ENCODE measurements at regions not wholly inside any gene's neighbourhood (a gene's known extent, or its start where the extent isn't known, plus 50 kb on each side); places are given as distances from the start of the nearest gene placed in this dataset.
"Not testable (repeated sequence)": the region's sequence is repeated elsewhere in the genome, so short reads cannot be mapped to it uniquely, and the experiment has no call there.

DNA sequence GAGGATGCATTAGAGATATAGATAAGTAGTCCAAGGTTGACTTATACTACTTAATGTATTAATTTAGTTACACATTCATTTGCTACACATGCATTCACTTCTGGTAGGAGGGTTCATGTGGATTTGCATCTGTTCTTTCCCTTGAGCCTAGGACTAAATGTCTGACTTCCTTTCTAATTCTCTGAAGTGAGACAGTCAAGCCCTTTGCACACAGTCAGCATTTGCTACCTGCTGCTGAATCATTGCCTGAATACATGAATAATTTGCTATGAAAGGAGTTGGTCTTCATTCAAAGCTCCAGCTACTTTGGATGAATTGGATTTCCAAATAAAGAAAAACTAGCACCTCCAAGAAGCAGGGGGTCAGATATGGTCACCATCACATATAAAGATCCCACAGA lies 154.8 kb upstream of the DAB1 start:
- TF ChIP-seq, protein P1, sequence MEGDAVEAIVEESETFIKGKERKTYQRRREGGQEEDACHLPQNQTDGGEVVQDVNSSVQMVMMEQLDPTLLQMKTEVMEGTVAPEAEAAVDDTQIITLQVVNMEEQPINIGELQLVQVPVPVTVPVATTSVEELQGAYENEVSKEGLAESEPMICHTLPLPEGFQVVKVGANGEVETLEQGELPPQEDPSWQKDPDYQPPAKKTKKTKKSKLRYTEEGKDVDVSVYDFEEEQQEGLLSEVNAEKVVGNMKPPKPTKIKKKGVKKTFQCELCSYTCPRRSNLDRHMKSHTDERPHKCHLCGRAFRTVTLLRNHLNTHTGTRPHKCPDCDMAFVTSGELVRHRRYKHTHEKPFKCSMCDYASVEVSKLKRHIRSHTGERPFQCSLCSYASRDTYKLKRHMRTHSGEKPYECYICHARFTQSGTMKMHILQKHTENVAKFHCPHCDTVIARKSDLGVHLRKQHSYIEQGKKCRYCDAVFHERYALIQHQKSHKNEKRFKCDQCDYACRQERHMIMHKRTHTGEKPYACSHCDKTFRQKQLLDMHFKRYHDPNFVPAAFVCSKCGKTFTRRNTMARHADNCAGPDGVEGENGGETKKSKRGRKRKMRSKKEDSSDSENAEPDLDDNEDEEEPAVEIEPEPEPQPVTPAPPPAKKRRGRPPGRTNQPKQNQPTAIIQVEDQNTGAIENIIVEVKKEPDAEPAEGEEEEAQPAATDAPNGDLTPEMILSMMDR (IDR thresholded peaks at IDR 0.05; ENCODE audit: low read depth, low read length), result no peak
- no peak for DNase-seq
- no peaks in the 10 kb centered on the region for H3K4me1 ChIP-seq
- no peaks in the 10 kb centered on the region for H3K27me3 ChIP-seq
- no peak overlapping the region for H3K4me3 ChIP-seq (ENCODE audit: low read depth, low read length)
- H3K9me3 ChIP-seq, result no peaks in the 10 kb centered on the region
- no peaks in the 10 kb centered on the region for H3K36me3 ChIP-seq

GRCh38 chr1:57578099-57578498 lies 154.2 kb upstream of the DAB1 start:
- Histone ChIP-seq H3K27me3 (no peaks in the 10 kb centered on the region), H3K4me1 (no peaks in the 10 kb centered on the region), H3K36me3 (no peaks in the 10 kb centered on the region), H3K9me3 (no peaks in the 10 kb centered on the region), H3K4me3 (ENCODE audit: low read depth, low read length) (no peak overlapping the region)
- TF ChIP-seq, protein P1 (IDR thresholded peaks at IDR 0.05; ENCODE audit: low read depth, low read length), result no peak
- DNase-seq, result no peak

GRCh38 chr1:57576756-57577155 lies 152.9 kb upstream of the DAB1 start:
- Histone ChIP-seq H3K4me3 (ENCODE audit: low read depth, low read length) (no peak overlapping the region), H3K9me3 (no peaks in the 10 kb centered on the region), H3K4me1 (no peaks in the 10 kb centered on the region), H3K36me3 (no peaks in the 10 kb centered on the region), H3K27me3 (no peaks in the 10 kb centered on the region)
- TF ChIP-seq, protein P1 (IDR thresholded peaks at IDR 0.05; ENCODE audit: low read depth, low read length), result no peak
- DNase-seq, result no peak

GRCh38 chr1:57572016-57572415 lies 148.2 kb upstream of the DAB1 start:
- no peaks in the 10 kb centered on the region for H3K36me3 ChIP-seq
- no peak for DNase-seq
- no peaks in the 10 kb centered on the region for H3K9me3 ChIP-seq
- no peaks in the 10 kb centered on the region for H3K27me3 ChIP-seq
- no peak overlapping the region for H3K4me3 ChIP-seq (ENCODE audit: low read depth, low read length)
- TF ChIP-seq, protein P1 (IDR thresholded peaks at IDR 0.05; ENCODE audit: low read depth, low read length), result no peak
- no peaks in the 10 kb centered on the region for H3K4me1 ChIP-seq

DNA sequence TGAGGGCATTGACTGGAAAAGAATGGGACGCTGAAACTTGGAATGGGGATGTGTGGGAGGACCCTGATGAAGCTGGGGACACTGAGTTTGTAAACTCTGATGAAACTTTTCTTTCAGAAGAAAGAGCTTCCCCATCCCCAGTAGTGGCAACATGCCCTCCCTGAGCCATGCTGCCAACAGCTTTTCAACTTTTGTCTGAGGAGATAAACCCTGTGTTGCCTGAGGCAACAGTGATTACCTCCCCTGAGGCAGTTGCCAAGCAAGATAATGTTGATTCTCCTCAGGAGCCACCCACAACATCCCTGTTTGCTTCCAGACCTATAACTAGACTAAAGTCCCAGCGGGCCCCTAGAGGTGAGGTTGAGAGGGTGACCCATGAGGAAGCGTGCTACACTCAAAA lies 134.2 kb upstream of the DAB1 start:
- not testable (repeated sequence) for H3K4me1 ChIP-seq; H3K27me3 ChIP-seq; H3K36me3 ChIP-seq; DNase-seq; H3K9me3 ChIP-seq; H3K4me3 ChIP-seq (ENCODE audit: low read depth, low read length)

DNA sequence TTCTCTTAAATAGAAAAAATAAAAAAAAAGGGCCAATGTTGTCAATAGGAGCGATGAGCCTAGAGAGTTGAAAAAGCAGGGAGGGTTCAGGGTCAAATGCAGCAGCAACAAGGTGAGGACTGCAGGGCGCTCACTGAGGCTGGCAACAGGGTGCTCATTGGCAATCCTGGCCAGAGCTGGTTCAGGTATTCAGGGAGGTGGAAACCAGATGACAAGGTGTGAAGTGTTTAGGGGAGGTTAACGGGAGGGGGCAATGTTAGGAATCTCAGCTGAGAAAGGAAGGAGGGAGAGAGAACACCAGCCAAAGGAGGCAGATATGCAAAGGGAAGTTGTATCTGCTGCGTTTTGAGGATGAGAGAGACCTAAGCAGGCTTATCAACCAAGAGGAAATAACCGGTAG lies 129.8 kb upstream of the DAB1 start:
- DNase-seq, result no peak
- TF ChIP-seq, protein P1 (IDR thresholded peaks at IDR 0.05; ENCODE audit: low read depth, low read length), result no peak

DNA sequence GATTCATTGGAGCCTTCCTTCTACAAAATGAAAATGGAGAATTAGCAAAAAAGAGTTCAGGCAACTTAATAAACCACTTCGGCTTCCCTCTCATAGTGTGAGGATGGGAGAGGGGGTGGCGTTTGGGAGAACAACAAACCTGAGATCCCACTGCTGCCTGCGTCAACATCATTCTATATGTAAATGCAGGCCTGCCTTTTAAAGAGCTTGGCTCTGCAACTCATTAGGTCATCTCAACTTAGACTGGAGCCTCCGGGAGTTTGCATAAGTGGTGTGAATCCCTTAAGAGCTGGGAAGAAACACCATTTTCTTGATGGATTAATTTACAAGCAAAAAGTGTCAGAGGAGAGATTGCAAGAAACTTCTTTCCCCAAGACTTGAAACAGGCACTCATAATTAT lies 127.6 kb upstream of the DAB1 start:
- no peaks in the 10 kb centered on the region for H3K36me3 ChIP-seq
- no peak for DNase-seq
- H3K27me3 ChIP-seq, result no peaks in the 10 kb centered on the region
- H3K4me1 ChIP-seq, result no peaks in the 10 kb centered on the region
- TF ChIP-seq, protein P1 (IDR thresholded peaks at IDR 0.05; ENCODE audit: low read depth, low read length), result no peak
- no peak overlapping the region for H3K4me3 ChIP-seq (ENCODE audit: low read depth, low read length)
- H3K9me3 ChIP-seq, result no peaks in the 10 kb centered on the region

More for the DNA sequence above, 129.8 kb upstream of the DAB1 start:
- Histone ChIP-seq H3K4me1 (no peaks in the 10 kb centered on the region), H3K36me3 (no peaks in the 10 kb centered on the region), H3K27me3 (no peaks in the 10 kb centered on the region), H3K4me3 (ENCODE audit: low read depth, low read length) (no peak overlapping the region), H3K9me3 (no peaks in the 10 kb centered on the region)
